Ovary (tissue), 3 donors: ENCODE measurements at regions not wholly inside any gene's neighbourhood (a gene's known extent, or its start where the extent isn't known, plus 50 kb on each side); places are given as distances from the start of the nearest gene placed in this dataset.

Source experiments
- EP300 ChIP-seq: sonication (generic); formaldehyde crosslinking; IDR thresholded peaks from one replicate; pipeline ENCODE4 v1.6.1; 2017; ENCODE audit warnings: antibody characterized with exemption
- POLR2A ChIP-seq: fragments of 450-650 bp; IDR thresholded peaks from one replicate; pipeline ENCODE4 v1.6.1; 2017; ENCODE audit warnings: antibody characterized with exemption, mild to moderate bottlenecking, moderate library complexity
- TF ChIP-seq, protein P1 (sequence below), 3 donors: fragments of 450-650 bp in 2 of 3; fragments of 200-600 bp in 1 of 3; IDR thresholded peaks; one replicate each; pipeline versions ENCODE4 v1.5.1 to v1.8.0; 2016 to 2022; ENCODE audit warnings: antibody characterized with exemption in 3 of 3, mild to moderate bottlenecking in 1 of 3
- donor health status: DM: no; HTN: no; CAD: no.

DNA sequence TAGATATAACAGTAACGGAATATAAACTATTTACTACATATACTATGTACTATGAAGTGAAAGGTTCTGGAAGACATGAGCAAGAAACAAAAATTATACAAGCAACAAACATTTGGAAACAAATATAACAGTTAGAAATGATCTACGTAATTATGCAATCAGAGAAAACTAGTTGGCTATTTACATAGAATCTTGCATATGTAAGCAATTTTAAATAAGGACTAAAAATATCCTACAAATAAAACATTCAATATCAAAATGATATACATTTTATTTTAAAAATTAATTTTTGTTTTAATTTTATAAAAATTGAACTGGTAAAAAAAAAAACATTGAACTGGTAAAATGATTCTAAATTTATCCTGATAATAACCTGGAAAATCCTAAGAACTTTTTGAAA is 642.5 kb upstream of the PCDH10 start:
- TF ChIP-seq, protein P1, sequence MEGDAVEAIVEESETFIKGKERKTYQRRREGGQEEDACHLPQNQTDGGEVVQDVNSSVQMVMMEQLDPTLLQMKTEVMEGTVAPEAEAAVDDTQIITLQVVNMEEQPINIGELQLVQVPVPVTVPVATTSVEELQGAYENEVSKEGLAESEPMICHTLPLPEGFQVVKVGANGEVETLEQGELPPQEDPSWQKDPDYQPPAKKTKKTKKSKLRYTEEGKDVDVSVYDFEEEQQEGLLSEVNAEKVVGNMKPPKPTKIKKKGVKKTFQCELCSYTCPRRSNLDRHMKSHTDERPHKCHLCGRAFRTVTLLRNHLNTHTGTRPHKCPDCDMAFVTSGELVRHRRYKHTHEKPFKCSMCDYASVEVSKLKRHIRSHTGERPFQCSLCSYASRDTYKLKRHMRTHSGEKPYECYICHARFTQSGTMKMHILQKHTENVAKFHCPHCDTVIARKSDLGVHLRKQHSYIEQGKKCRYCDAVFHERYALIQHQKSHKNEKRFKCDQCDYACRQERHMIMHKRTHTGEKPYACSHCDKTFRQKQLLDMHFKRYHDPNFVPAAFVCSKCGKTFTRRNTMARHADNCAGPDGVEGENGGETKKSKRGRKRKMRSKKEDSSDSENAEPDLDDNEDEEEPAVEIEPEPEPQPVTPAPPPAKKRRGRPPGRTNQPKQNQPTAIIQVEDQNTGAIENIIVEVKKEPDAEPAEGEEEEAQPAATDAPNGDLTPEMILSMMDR (IDR thresholded peaks at IDR 0.05), result no peak
- TF ChIP-seq EP300 (no peak), POLR2A (no peak)
